IMR-90 (cell line): ENCODE measurements at regions not wholly inside any gene's neighbourhood (a gene's known extent, or its start where the extent isn't known, plus 50 kb on each side); places are given as distances from the start of the nearest gene placed in this dataset.
A peak's percentile ranks its signal among the peaks of the same experiment; 100 is the strongest.

Source experiments
- ATAC-seq: fragments of 200-7000 bp; cut with Tn5 transposase; 2 replicates; pipeline ENCODE4 v1.9.1; 2020; ENCODE audit warnings: low read depth, mild to moderate bottlenecking, moderate library complexity
- BruUV-seq: library from RNA; stranded (reverse); fragments of 400-500 nt; replicated peaks from 2 replicates; lab custom pipeline; 2021; lab: Mats Ljungman, UMichigan
- CTCF ChIA-PET: fragments of 300-600 bp; formaldehyde crosslinking; extraction: SDS; loops from one replicate; lab custom pipeline; 2021; ENCODE audit warnings: antibody characterized with exemption; lab: Yijun Ruan, JAX
- POLR2A ChIA-PET: fragments of 300-600 bp; sonication (Branson Sonifier 250); formaldehyde crosslinking; loops from one replicate; lab custom pipeline; 2022; ENCODE audit warnings: antibody characterized with exemption; ENCODE audit not compliant: unreplicated experiment; lab: Charles Lee
- DNase-seq: peaks from one replicate; pipeline ENCODE4 v3.0.0; 2013
- H2AFZ ChIP-seq: replicated peaks from 2 replicates; pipeline ENCODE3; 2013; ENCODE audit warnings: low read length, mild to moderate bottlenecking; ENCODE audit not compliant: poor library complexity
- H2AK5ac ChIP-seq: 2 replicates; pipeline ENCODE4 v1.6.1; 2013; ENCODE audit warnings: low read depth, low read length, inconsistent platforms
- H2AK9ac ChIP-seq: replicated peaks from 2 replicates; pipeline ENCODE3; 2013; ENCODE audit warnings: mild to moderate bottlenecking, low read depth, low read length, moderate library complexity; ENCODE audit not compliant: poor library complexity
- H2BK120ac ChIP-seq: 2 replicates; pipeline ENCODE4 v1.6.1; 2013; ENCODE audit warnings: low read depth, low read length, inconsistent platforms
- H2BK15ac ChIP-seq: 3 replicates; pipeline ENCODE4 v1.6.1; 2013; ENCODE audit warnings: low read depth, low read length, inconsistent platforms
- H2BK20ac ChIP-seq: 2 replicates; pipeline ENCODE4 v1.6.1; 2013; ENCODE audit warnings: low read depth, mild to moderate bottlenecking, inconsistent platforms, low read length, moderate library complexity
- H2BK5ac ChIP-seq: 2 replicates; pipeline ENCODE4 v1.6.1; 2013; ENCODE audit warnings: mild to moderate bottlenecking, low read depth, low read length, inconsistent platforms; ENCODE audit not compliant: poor library complexity, severe bottlenecking
- H3K14ac ChIP-seq: replicated peaks from 2 replicates; pipeline ENCODE4 v1.6.1; 2013; ENCODE audit warnings: low read depth, low read length, inconsistent platforms
- H3K18ac ChIP-seq: 2 replicates; pipeline ENCODE4 v1.6.1; 2013; ENCODE audit warnings: low read depth, low read length, control low read depth
- H3K23ac ChIP-seq: 2 replicates; pipeline ENCODE4 v1.6.1; 2013; ENCODE audit warnings: low read depth, low read length, inconsistent platforms
- H3K27ac ChIP-seq: 2 replicates; pipeline ENCODE4 v1.5.1; 2013; ENCODE audit warnings: mild to moderate bottlenecking, control low read depth, low read length; ENCODE audit not compliant: insufficient read depth
- H3K27me3 ChIP-seq: 2 replicates; pipeline ENCODE4 v1.6.1; 2013; ENCODE audit warnings: low read length; ENCODE audit not compliant: control insufficient read depth, insufficient read depth
- H3K36me3 ChIP-seq: 2 replicates; pipeline ENCODE4 v1.6.1; 2013; ENCODE audit warnings: low read length, mixed read lengths; ENCODE audit not compliant: control insufficient read depth, insufficient read depth
- H3K4ac ChIP-seq: 2 replicates; pipeline ENCODE4 v1.6.1; 2013; ENCODE audit warnings: low read depth, low read length, inconsistent platforms
- H3K4me1 ChIP-seq: 2 replicates; pipeline ENCODE4 v1.6.1; 2013; ENCODE audit warnings: low read length, mixed read lengths; ENCODE audit not compliant: control insufficient read depth, insufficient read depth
- H3K4me2 ChIP-seq: 2 replicates; pipeline ENCODE4 v1.6.1; 2013; ENCODE audit warnings: low read depth, mild to moderate bottlenecking, control low read depth, low read length, moderate library complexity
- H3K4me3 ChIP-seq: 2 replicates; pipeline ENCODE4 v1.5.1; 2013; ENCODE audit warnings: low read depth, mild to moderate bottlenecking, control low read depth, low read length, moderate library complexity; ENCODE audit not compliant: insufficient read depth
- H3K56ac ChIP-seq: 2 replicates; pipeline ENCODE4 v1.6.1; 2013; ENCODE audit warnings: low read length, inconsistent platforms; ENCODE audit not compliant: insufficient read depth; ENCODE audit errors: extremely low read depth
- H3K79me1 ChIP-seq, 2 experiments: 2 replicates each; pipeline ENCODE4 v1.6.1; 2013; ENCODE audit warnings: low read length in 2 of 2, inconsistent platforms in 1 of 2, low read depth in 1 of 2
- H3K9ac ChIP-seq: 2 replicates; pipeline ENCODE4 v1.6.1; 2013; ENCODE audit warnings: low read depth, low read length, control low read depth
- H3K9me1 ChIP-seq: 2 replicates; pipeline ENCODE4 v1.6.1; 2013; ENCODE audit warnings: low read length, inconsistent platforms; ENCODE audit not compliant: insufficient read depth
- H3K9me3 ChIP-seq: 2 replicates; pipeline ENCODE4 v1.6.1; 2013; ENCODE audit warnings: low read length; ENCODE audit not compliant: control insufficient read depth, insufficient read depth
- H4K20me1 ChIP-seq: 2 replicates; pipeline ENCODE4 v1.6.1; 2013; ENCODE audit warnings: low read length, inconsistent platforms; ENCODE audit not compliant: insufficient read depth
- H4K5ac ChIP-seq: 2 replicates; pipeline ENCODE4 v1.6.1; 2013; ENCODE audit warnings: mild to moderate bottlenecking, low read depth, low read length, control low read depth
- H4K8ac ChIP-seq, 2 experiments: 2 replicates each; pipeline ENCODE4 v1.6.1; 2013; ENCODE audit warnings: low read depth in 2 of 2, low read length in 2 of 2, control low read depth in 1 of 2, inconsistent platforms in 1 of 2
- H4K91ac ChIP-seq: 2 replicates; pipeline ENCODE4 v1.6.1; 2013; ENCODE audit warnings: low read depth, low read length, inconsistent platforms; ENCODE audit not compliant: insufficient read depth
- CEBPB ChIP-seq: IDR thresholded peaks from 2 replicates; pipeline ENCODE4 v1.6.1; 2012; ENCODE audit warnings: low read depth, low read length, improper control_type of control experiment
- CTCF ChIP-seq: conservative IDR thresholded peaks from 2 replicates; pipeline ENCODE4 v1.5.1; 2012; ENCODE audit warnings: mild to moderate bottlenecking, low read depth, low read length, improper control_type of control experiment
- ELK1 ChIP-seq: fragments of 150-350 bp; IDR thresholded peaks from 2 replicates; pipeline ENCODE4 v1.6.1; 2016; ENCODE audit warnings: low read depth, mild to moderate bottlenecking, low read length, moderate library complexity, borderline replicate concordance
- FOS ChIP-seq: fragments of 150-350 bp; IDR thresholded peaks from 2 replicates; pipeline ENCODE4 v1.6.1; 2016; ENCODE audit warnings: low read depth, low read length
- MAFK ChIP-seq: IDR thresholded peaks from 2 replicates; pipeline ENCODE4 v1.6.1; 2012; ENCODE audit warnings: low read depth, low read length, improper control_type of control experiment
- MAZ ChIP-seq: IDR thresholded peaks from 2 replicates; pipeline ENCODE4 v1.6.1; 2012; ENCODE audit warnings: low read depth, mild to moderate bottlenecking, low read length, improper control_type of control experiment, moderate library complexity, borderline replicate concordance
- MXI1 ChIP-seq: IDR thresholded peaks from 2 replicates; pipeline ENCODE4 v1.6.1; 2012; ENCODE audit warnings: low read depth, mild to moderate bottlenecking, low read length, moderate library complexity, borderline replicate concordance
- NFE2L2 ChIP-seq: fragments of 150-350 bp; IDR thresholded peaks from 2 replicates; pipeline ENCODE4 v1.6.1; 2016; ENCODE audit warnings: low read depth, mild to moderate bottlenecking, low read length
- POLR2A ChIP-seq: IDR thresholded peaks from 2 replicates; pipeline ENCODE4 v1.6.1; 2012; ENCODE audit warnings: mild to moderate bottlenecking, low read depth, low read length
- RAD21 ChIP-seq: IDR thresholded peaks from 2 replicates; pipeline ENCODE4 v1.6.1; 2012; ENCODE audit warnings: low read length, improper control_type of control experiment
- RCOR1 ChIP-seq: IDR thresholded peaks from 2 replicates; pipeline ENCODE4 v1.6.1; 2012; ENCODE audit warnings: mild to moderate bottlenecking, low read length, improper control_type of control experiment; ENCODE audit not compliant: insufficient replicate concordance
- RFX5 ChIP-seq: IDR thresholded peaks from 2 replicates; pipeline ENCODE4 v1.8.0; 2012; ENCODE audit warnings: low read depth, mild to moderate bottlenecking, low read length, moderate library complexity
- SMC3 ChIP-seq: fragments of 150-350 bp; IDR thresholded peaks from 2 replicates; pipeline ENCODE4 v1.6.1; 2016; ENCODE audit warnings: low read depth, mild to moderate bottlenecking, antibody characterized with exemption, low read length, moderate library complexity
- USF2 ChIP-seq: fragments of 150-350 bp; IDR thresholded peaks from 2 replicates; pipeline ENCODE4 v1.6.1; 2017; ENCODE audit warnings: mild to moderate bottlenecking, antibody characterized with exemption, low read length, low read depth
- WGBS, 2 experiments: methylation state at CpG; one replicate each; pipeline versions ENCODE4 v1.1.5 to v1.1.7; 2013; ENCODE audit warnings: missing lambda C conversion rate in 2 of 2; ENCODE audit not compliant: insufficient read length in 1 of 2; ENCODE audit errors: extremely low coverage in 2 of 2; 5-methylcytosine and 5-hydroxymethylcytosine counted together
- dilution Hi-C: fragments of 300-500 bp; cut with HindIII; formaldehyde crosslinking; loops from one replicate; pipeline ENCODE4 v1.14.3; 2018; ENCODE audit warnings: low sequenced_read_pairs; ENCODE audit not compliant: unreplicated experiment
- in situ Hi-C: fragments of 300-500 bp; cut with MboI; formaldehyde crosslinking; loops from 3 replicates; pipeline ENCODE4 v1.14.3; 2019; ENCODE audit warnings: low sequenced_read_pairs, inconsistent platforms, mixed read lengths
- intact Hi-C: fragments of 100-400 bp; cut with micrococcal nuclease; formaldehyde crosslinking; loops from 2 replicates; pipeline ENCODE4 v1.10.0; 2022

- H3K23ac ChIP-seq: no peak overlapping the region
- H3K4me3 ChIP-seq: no peak overlapping the region
- H3K27me3 ChIP-seq: no peaks in the 10 kb centered on the region
- ATAC-seq: peak; percentile 73
- in situ Hi-C loops (no loop called here), intact Hi-C loops (loop anchor here (10.0 kb wide), 1 partner anchor 64 kb away; no protein-coding TSS in a partner anchor), dilution Hi-C loops (no loop called here)
- no peaks in the 10 kb centered on the region for H4K20me1 ChIP-seq
- no peak overlapping the region for H2BK5ac ChIP-seq
- CTCF ChIA-PET: no interaction called here
- H3K4me2 ChIP-seq: no peak overlapping the region
- H3K27ac ChIP-seq: no peak overlapping the region
- H2BK20ac ChIP-seq: no peak overlapping the region
- no peak overlapping the region for H4K8ac ChIP-seq
- DNase-seq: peak; percentile 93
- H3K9ac ChIP-seq: no peak overlapping the region
- no TSS peak for BruUV-seq
- no peak overlapping the region for H4K5ac ChIP-seq
- H3K4me1 ChIP-seq: peaks cover 2% of the 10 kb centered on the region; the same call in 1 of the 2 replicates
- no peak overlapping the region for H3K14ac ChIP-seq
- H4K91ac ChIP-seq: no peak overlapping the region
- H2AK5ac ChIP-seq: no peak overlapping the region
- no peaks in the 10 kb centered on the region for H3K9me3 ChIP-seq
- H3K79me1 ChIP-seq: no peaks in the 10 kb centered on the region
- H3K56ac ChIP-seq: no peak overlapping the region
- no peak overlapping the region for H3K18ac ChIP-seq
- no CpG with 5 or more reads among the region's 1 CpG for WGBS, 2 experiments
- no peaks in the 10 kb centered on the region for H3K36me3 ChIP-seq
- POLR2A ChIA-PET: no interaction called here
- peaks cover 3% of the 10 kb centered on the region; the same call in 1 of the 2 replicates for H3K9me1 ChIP-seq
- H2BK120ac ChIP-seq: no peak overlapping the region
- TF ChIP-seq MAZ (no peak), USF2 (no peak; the same call in 1 of the 2 replicates), POLR2A (no peak), RAD21 (no peak), FOS (no peak), CEBPB (no peak), NFE2L2 (no peak), SMC3 (no peak), RCOR1 (no peak), MXI1 (no peak), ELK1 (no peak), CTCF (no peak), RFX5 (no peak), MAFK (no peak)
- no peak overlapping the region for H2AK9ac ChIP-seq
- no peak overlapping the region for H2BK15ac ChIP-seq
- H2AFZ ChIP-seq: no peak overlapping the region
- H3K4ac ChIP-seq: no peak overlapping the region
Measured at GRCh38 chr1:198018529-198018928, 101.4 kb downstream of the LHX9 start.
